HEK293 (cell line): ENCODE measurements at regions not wholly inside any gene's neighbourhood (a gene's known extent, or its start where the extent isn't known, plus 50 kb on each side); places are given as distances from the start of the nearest gene placed in this dataset.
"Not testable (repeated sequence)": the region's sequence is repeated elsewhere in the genome, so short reads cannot be mapped to it uniquely, and the experiment has no call there.

Experiments
- RBAK ChIP-seq: fragments of 450-650 bp; formaldehyde crosslinking; IDR thresholded peaks from 2 replicates; pipeline ENCODE4 v1.5.1; 2016; ENCODE audit warnings: missing biosample characterization, missing genetic modification characterization
- ZNF362 ChIP-seq: fragments of 450-650 bp; formaldehyde crosslinking; IDR thresholded peaks from 2 replicates; pipeline ENCODE4 v1.5.1; 2016; ENCODE audit warnings: missing biosample characterization, missing genetic modification characterization

GRCh38 chr4:143789618-143790017, 89.1 kb upstream of the FREM3 start:
- not testable (repeated sequence) for TF ChIP-seq RBAK; ZNF362 (tag by site-specific recombination)
